DND-41 (cell line): ENCODE measurements at regions not wholly inside any gene's neighbourhood (a gene's known extent, or its start where the extent isn't known, plus 50 kb on each side); places are given as distances from the start of the nearest gene placed in this dataset.

ENCODE experiments used
- CTCF ChIP-seq: IDR thresholded peaks from 2 replicates; pipeline ENCODE4 v1.5.1; 2012; ENCODE audit warnings: borderline replicate concordance, low read length, moderate library complexity, mild to moderate bottlenecking; ENCODE audit not compliant: poor library complexity, severe bottlenecking; ENCODE audit errors: extremely low read depth
- EZH2 ChIP-seq: IDR thresholded peaks from 3 replicates; pipeline ENCODE4 v1.6.1; 2012; ENCODE audit warnings: borderline replicate concordance, low read depth, mild to moderate bottlenecking, moderate library complexity, low read length, inconsistent platforms; ENCODE audit not compliant: severe bottlenecking

GRCh38 chr5:174409070-174409469 is 315.3 kb upstream of the MSX2 start:
- TF ChIP-seq CTCF: peak; percentile 28
- no peak for TF ChIP-seq EZH2
